HG03571 (cell line): ENCODE measurements at regions not wholly inside any gene's neighbourhood (a gene's known extent, or its start where the extent isn't known, plus 50 kb on each side); places are given as distances from the start of the nearest gene placed in this dataset.
"Not testable (repeated sequence)": the region's sequence is repeated elsewhere in the genome, so short reads cannot be mapped to it uniquely, and the experiment has no call there.

Experiments
- ATAC-seq: cut with Tn5 transposase; IDR thresholded peaks from one replicate; pipeline ENCODE4 v1.9.1; 2021; ENCODE audit not compliant: unreplicated experiment

GRCh38 chr15:26033493-26033892 is 170.4 kb upstream of the ATP10A start:
- ATAC-seq: no peak

- no peak for ATAC-seq
Measured at GRCh38 chr15:26032162-26032846, 169.2 kb upstream of the ATP10A start.

- not testable (repeated sequence) for ATAC-seq
Measured at GRCh38 chr15:26029586-26029985, 166.5 kb upstream of the ATP10A start.

- no peak for ATAC-seq
Measured at GRCh38 chr15:26029146-26029545, 166.0 kb upstream of the ATP10A start.

- ATAC-seq: no peak
Measured at GRCh38 chr15:26028086-26028740, 165.1 kb upstream of the ATP10A start.

GRCh38 chr15:26026671-26027070 is 163.5 kb upstream of the ATP10A start:
- not testable (repeated sequence) for ATAC-seq

- no peak for ATAC-seq
Measured at GRCh38 chr15:26024241-26024640, 161.1 kb upstream of the ATP10A start.

- no peak for ATAC-seq
Measured at GRCh38 chr15:26023691-26024090, 160.6 kb upstream of the ATP10A start.

GRCh38 chr15:26023231-26023630 is 160.1 kb upstream of the ATP10A start:
- no peak for ATAC-seq

- no peak for ATAC-seq
Measured at GRCh38 chr15:26020871-26021270, 157.7 kb upstream of the ATP10A start.

- ATAC-seq: no peak
Measured at GRCh38 chr15:26017665-26018064, 154.5 kb upstream of the ATP10A start.

GRCh38 chr15:26015516-26016075 is 152.5 kb upstream of the ATP10A start:
- no peak for ATAC-seq

GRCh38 chr15:26013981-26014380 is 150.9 kb upstream of the ATP10A start:
- ATAC-seq: no peak

- no peak for ATAC-seq
Measured at GRCh38 chr15:26011916-26012315, 148.8 kb upstream of the ATP10A start.

GRCh38 chr15:26007151-26007550 is 144.0 kb upstream of the ATP10A start:
- no peak for ATAC-seq

GRCh38 chr15:26001201-26001600 is 138.1 kb upstream of the ATP10A start:
- ATAC-seq: no peak

GRCh38 chr15:25993506-25993905 is 130.4 kb upstream of the ATP10A start:
- ATAC-seq: no peak

GRCh38 chr15:25990220-25990619 is 127.1 kb upstream of the ATP10A start:
- ATAC-seq: no peak

GRCh38 chr15:25989327-25989726 is 126.2 kb upstream of the ATP10A start:
- no peak for ATAC-seq

GRCh38 chr15:25988716-25989115 is 125.6 kb upstream of the ATP10A start:
- ATAC-seq: not testable (repeated sequence)

- no peak for ATAC-seq
Measured at GRCh38 chr15:25987638-25988037, 124.5 kb upstream of the ATP10A start.

GRCh38 chr15:25985165-25985564 is 122.0 kb upstream of the ATP10A start:
- ATAC-seq: no peak
